ENCODE measurements at regions not wholly inside any gene's neighbourhood (a gene's known extent, or its start where the extent isn't known, plus 50 kb on each side); places are given as distances from the start of the nearest gene placed in this dataset.

DNA sequence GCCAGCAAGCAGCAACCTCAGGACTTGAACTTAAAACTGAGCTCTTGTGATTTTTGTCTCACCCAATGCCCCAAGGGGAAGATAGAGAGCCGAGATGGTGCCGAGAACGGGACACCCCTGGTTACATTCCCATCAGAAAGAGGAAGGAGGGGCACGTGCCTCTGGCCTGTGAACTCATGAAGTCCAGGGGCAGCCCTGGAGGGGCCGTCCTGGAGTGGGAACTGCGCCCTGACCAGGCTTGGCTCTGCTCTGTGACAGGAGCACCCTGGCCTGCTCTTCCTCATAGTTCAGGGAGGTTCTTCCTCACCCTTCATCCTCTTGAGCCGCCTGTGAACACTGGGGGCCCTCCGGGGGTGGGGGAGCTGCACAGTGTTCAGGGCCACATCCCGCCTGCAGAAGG lies 130.3 kb upstream of the FOXF1 start:
- TF ChIP-seq EZH2 (IDR thresholded peaks at IDR 0.05; ENCODE audit: low read depth) = no peak
- TF ChIP-seq, protein P1, sequence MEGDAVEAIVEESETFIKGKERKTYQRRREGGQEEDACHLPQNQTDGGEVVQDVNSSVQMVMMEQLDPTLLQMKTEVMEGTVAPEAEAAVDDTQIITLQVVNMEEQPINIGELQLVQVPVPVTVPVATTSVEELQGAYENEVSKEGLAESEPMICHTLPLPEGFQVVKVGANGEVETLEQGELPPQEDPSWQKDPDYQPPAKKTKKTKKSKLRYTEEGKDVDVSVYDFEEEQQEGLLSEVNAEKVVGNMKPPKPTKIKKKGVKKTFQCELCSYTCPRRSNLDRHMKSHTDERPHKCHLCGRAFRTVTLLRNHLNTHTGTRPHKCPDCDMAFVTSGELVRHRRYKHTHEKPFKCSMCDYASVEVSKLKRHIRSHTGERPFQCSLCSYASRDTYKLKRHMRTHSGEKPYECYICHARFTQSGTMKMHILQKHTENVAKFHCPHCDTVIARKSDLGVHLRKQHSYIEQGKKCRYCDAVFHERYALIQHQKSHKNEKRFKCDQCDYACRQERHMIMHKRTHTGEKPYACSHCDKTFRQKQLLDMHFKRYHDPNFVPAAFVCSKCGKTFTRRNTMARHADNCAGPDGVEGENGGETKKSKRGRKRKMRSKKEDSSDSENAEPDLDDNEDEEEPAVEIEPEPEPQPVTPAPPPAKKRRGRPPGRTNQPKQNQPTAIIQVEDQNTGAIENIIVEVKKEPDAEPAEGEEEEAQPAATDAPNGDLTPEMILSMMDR (conservative IDR thresholded peaks at IDR 0.05) = no peak

All from PC-9 (cell line).